GM19324 (cell line): ENCODE measurements at regions not wholly inside any gene's neighbourhood (a gene's known extent, or its start where the extent isn't known, plus 50 kb on each side); places are given as distances from the start of the nearest gene placed in this dataset.
"Not testable (repeated sequence)": the region's sequence is repeated elsewhere in the genome, so short reads cannot be mapped to it uniquely, and the experiment has no call there.

Experiments used
- ATAC-seq: cut with Tn5 transposase; IDR thresholded peaks from one replicate; pipeline ENCODE4 v1.9.1; 2021; ENCODE audit warnings: mild to moderate bottlenecking, moderate library complexity; ENCODE audit not compliant: unreplicated experiment, low FRiP score

GRCh38 chr9:71514344-71514975 is 253.9 kb downstream of the CEMIP2 start:
- ATAC-seq, result no peak

GRCh38 chr9:71509054-71509453 is 259.3 kb downstream of the CEMIP2 start:
- no peak for ATAC-seq

GRCh38 chr9:71508141-71508540 is 260.2 kb downstream of the CEMIP2 start:
- not testable (repeated sequence) for ATAC-seq

DNA sequence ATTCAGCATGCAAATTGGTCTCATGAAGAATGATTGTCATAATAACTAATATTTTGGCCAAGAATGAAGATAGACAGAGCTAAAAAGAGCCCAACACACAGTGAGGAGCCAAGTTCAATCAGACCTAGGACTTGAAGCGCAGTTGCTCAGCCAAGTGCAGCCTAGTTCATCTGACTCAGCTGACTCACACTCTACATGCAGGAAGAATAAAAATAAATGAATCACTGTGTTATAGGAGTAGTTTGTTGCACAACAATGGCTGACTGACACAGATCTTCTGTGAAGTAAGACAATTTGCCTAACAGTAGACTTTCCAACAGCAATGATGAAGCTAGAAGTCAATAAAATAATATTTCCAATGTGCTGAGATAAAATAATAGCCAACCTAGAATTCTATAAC is 261.5 kb downstream of the CEMIP2 start:
- no peak for ATAC-seq

DNA sequence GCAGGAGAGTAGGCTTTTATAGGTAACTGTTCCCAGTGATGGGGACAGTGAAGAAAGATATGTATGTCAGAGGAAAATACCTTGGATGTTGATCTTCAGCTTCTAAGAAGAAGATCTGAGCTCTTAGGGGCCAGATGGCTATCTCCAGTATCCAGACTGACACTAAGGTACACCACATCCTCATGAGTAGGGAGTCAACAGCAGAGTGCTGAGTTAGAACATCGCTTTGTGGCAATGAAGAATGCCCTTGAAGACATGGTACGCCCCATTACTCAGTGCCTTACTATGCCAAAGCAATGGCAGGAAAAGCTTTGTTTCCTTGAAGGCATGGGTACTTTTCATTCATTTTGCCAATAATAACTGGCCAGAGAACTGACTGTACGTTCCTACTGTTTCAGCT is 263.7 kb downstream of the CEMIP2 start:
- ATAC-seq, result no peak

GRCh38 chr9:71498691-71499090 is 269.6 kb downstream of the CEMIP2 start:
- ATAC-seq, result no peak

- peak; percentile 71 for ATAC-seq
Measured at GRCh38 chr9:71490810-71491209, 277.5 kb downstream of the CEMIP2 start.

DNA sequence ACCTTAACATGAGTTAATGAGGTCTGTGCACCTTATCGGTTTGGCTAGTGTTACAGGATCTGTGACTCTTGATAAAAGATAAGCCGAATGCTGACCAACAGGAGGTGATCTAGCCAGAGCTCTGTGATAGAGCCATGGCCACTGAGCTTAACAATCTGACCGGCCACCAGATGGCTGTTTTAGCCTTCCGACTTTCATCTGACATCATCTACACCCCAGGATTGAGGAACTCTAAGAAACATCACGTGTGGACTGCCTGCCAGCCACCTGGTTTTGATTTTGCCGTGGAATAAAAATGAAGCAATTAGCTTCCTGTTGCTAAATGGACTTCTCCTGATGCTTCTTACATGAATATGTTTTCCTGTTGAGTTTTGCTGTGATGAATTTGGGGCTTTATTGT is 281.3 kb downstream of the CEMIP2 start:
- ATAC-seq, result no peak

- no peak for ATAC-seq
Measured at GRCh38 chr9:71485326-71485725, 283.0 kb downstream of the CEMIP2 start.

- ATAC-seq, result no peak
Measured at GRCh38 chr9:71483436-71483835, 284.9 kb downstream of the CEMIP2 start.

DNA sequence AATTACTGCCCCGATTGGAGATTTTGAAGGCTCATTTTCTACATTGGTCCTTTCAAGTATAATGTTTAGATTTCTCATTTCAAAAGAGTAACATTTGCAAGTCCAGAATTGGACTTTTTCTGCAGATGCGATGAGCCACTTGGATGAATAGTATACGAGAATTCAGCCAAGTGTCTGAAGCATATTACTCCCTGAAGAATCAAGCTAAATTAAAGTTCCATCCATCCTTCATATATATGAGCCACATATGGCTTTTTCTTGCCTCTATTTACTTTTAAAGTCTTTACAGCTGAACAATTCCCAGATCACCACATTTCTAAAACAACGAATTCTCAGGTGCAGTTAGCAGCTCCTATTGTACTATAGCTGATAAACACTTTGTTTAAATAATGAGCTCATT is 288.7 kb downstream of the CEMIP2 start:
- no peak for ATAC-seq

DNA sequence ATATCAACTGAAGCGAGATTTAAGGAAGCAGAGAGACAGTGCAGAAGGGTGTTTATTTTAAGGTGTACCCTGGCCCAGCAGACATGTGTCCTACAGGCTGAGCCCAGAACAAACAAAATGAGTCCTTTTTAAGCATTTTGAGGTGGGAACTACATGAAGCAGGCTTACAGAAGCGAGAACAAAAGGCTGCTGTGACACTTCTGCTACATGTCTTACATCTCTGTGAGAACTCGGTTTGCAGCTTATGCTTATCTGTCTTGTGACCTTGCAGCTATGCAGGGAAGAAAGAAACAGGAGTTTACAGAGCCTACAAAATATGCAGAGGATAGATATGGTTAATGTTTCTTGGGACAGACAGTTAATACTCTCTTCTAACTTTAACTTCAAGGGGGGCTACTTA is 295.9 kb downstream of the CEMIP2 start:
- ATAC-seq, result no peak

DNA sequence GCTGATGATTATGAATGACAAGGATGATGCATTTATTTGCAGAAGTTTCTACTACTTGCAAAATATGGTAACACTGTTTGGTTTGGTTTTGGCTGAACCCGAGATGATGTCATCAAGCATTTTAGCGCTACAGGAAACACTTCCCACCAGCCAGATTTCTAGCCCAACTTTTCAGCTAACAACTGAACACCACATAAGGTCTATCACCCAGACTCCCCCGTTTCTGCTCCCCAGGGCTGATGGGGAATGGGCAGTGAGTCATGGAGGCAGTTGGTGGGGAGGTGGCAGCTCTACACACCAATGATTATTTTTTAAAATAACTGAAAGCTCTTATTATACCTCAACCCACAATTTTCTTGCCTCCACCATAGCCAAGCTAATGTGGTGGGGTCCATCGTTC is 302.9 kb downstream of the CEMIP2 start:
- ATAC-seq, result no peak

GRCh38 chr9:71459082-71459481 is 309.2 kb downstream of the CEMIP2 start:
- no peak for ATAC-seq

GRCh38 chr9:71446473-71447411 is 321.6 kb downstream of the CEMIP2 start:
- peak; percentile 89 for ATAC-seq

GRCh38 chr9:71446106-71446472 is 322.2 kb downstream of the CEMIP2 start:
- no peak for ATAC-seq

DNA sequence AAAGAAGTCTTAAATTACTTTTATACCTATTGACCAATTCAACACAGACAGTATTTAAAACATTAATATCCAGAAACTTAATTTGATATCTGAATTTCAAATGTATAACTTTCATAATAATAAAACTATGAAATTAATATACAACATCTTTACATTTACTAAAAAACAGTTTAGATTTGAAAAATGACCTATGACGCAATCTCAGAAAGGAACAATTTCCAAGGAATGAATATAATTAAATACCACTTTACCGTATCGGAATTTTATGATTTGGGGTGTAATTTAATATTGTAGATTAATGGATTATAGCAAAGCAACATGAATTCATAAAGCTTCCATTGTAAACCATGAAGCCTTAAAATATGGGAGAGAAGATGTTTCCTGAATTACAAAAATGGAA is 321.5 kb upstream of the TRPM3 start:
- no peak for ATAC-seq

GRCh38 chr9:71441266-71441665 is 319.8 kb upstream of the TRPM3 start:
- ATAC-seq, result no peak

DNA sequence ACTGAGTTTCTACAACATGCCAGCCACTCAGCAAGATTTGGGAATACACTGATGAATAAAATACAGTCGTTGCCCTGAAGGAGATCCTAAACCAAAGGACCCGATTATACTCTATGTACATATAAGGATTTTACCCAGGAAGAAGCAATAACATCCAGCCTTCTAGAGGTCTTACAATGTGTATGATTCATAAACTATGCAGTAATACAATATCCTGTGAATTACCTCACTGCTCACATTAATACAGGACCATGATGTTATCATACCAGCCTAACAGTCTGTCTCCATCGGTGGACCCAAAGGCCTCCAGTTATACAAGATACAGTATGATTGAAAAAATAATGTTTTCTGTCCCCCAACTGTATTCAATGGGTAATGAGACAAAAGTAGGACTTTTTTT is 310.5 kb upstream of the TRPM3 start:
- no peak for ATAC-seq

GRCh38 chr9:71407341-71407740 is 285.9 kb upstream of the TRPM3 start:
- not testable (repeated sequence) for ATAC-seq

- no peak for ATAC-seq
Measured at GRCh38 chr9:71403106-71403505, 281.7 kb upstream of the TRPM3 start.

DNA sequence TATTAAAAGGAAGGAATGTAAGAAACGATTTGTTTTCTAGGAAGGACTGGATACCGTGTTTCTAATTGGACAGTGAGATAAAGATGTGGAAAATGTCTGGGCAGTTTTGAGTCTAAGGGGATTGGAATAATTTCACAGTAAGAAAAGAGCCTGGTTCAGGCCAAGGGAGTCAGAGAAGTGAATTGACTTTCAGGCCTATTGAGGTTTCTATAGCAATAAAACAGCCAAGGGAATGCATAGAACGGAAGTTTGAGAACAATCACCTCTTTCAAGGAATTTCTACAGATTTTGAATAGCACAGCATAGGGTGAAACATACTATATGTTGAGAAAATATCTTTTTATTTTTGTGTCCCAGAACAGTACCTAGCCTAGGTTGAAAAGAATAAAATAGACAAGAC is 271.6 kb upstream of the TRPM3 start:
- no peak for ATAC-seq
